ENCODE measurements at regions not wholly inside any gene's neighbourhood (a gene's known extent, or its start where the extent isn't known, plus 50 kb on each side); places are given as distances from the start of the nearest gene placed in this dataset.
"Not testable (repeated sequence)": the region's sequence is repeated elsewhere in the genome, so short reads cannot be mapped to it uniquely, and the experiment has no call there.

DNA sequence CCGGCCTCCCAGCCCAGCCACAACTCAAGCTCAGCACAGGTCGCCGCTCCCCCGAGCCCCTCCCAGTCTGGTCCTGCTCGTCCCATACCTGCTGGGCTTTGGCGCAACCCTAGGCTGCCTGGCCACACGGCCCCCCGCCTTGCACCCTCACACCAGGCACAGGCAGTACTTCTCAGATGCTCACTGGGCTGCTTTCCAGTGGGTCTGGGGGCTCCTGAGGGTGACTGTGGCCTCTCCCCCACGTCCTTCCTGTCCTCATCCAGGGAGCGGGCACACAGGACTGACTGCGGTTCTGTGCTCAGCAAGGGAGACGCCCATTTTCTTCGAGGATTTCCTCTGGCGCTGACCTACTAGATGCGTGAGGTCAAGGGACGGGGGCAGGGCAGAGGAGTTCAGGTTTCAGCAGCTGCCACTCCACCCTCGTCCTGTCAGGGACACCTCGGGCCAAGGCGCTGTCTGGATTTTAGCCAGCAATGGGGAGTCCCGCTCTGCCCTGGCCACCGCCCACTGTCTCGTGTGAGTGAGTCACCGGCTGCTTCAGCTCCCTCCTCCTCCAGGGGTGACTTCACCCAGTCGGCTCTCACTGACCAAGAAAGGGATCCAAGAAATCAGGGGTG is 115.8 kb downstream of the NPIPB11 start:
- H3K36me3 ChIP-seq (ENCODE audit: control insufficient read depth, insufficient read depth, low read length): peaks cover 13% of the 10 kb centered on the region; the same call in 1 of the 2 replicates
- peak overlapping the region; percentile 98 for H4K5ac ChIP-seq (ENCODE audit: low read depth, low read length)
- ATAC-seq (ENCODE audit: low read depth) (peak; percentile 80), DNase-seq (peak; percentile 92)
- H2AK5ac ChIP-seq (ENCODE audit: low read depth, low read length): peak overlapping the region; percentile 98
- in situ Hi-C loops (cut with MboI; ENCODE audit: low sequenced_read_pairs): no loop called here
- H4K8ac ChIP-seq (ENCODE audit: low read depth in 2 of 2, low read length in 2 of 2): peak overlapping the region; percentile 79 to 97
- peak overlapping the region; percentile 78 for H2AFZ ChIP-seq (replicated peaks; ENCODE audit: low read length, poor library complexity)
- peak overlapping the region; percentile 94 for H3K18ac ChIP-seq (ENCODE audit: low read depth, low read length)
- peak overlapping the region; percentile 99 for H2BK20ac ChIP-seq (ENCODE audit: low read depth, low read length)
- no peaks in the 10 kb centered on the region for H3K27me3 ChIP-seq (ENCODE audit: control insufficient read depth, insufficient read depth, low read length)
- dilution Hi-C loops (cut with HindIII; ENCODE audit: low sequenced_read_pairs, unreplicated experiment): no loop called here
- H2BK5ac ChIP-seq (ENCODE audit: low read depth, low read length, poor library complexity, severe bottlenecking): peak overlapping the region; percentile 94
- peak overlapping the region; percentile 52 for H3K9ac ChIP-seq (ENCODE audit: low read depth, low read length)
- ChIA-PET POLR2A (ENCODE audit: unreplicated experiment) (no interaction called here), CTCF (no interaction called here)
- no peaks in the 10 kb centered on the region for H3K9me3 ChIP-seq (ENCODE audit: control insufficient read depth, insufficient read depth, low read length)
- peak overlapping the region; percentile 100 for H4K91ac ChIP-seq (ENCODE audit: insufficient read depth, low read depth, low read length)
- peak overlapping the region; percentile 57 for H3K56ac ChIP-seq (ENCODE audit: extremely low read depth, insufficient read depth, low read length)
- BruUV-seq (replicated peaks): no TSS peak
- H2BK120ac ChIP-seq (ENCODE audit: low read depth, low read length): peak overlapping the region; percentile 100
- H3K4me1 ChIP-seq (ENCODE audit: control insufficient read depth, insufficient read depth, low read length): peaks cover 31% of the 10 kb centered on the region
- peak overlapping the region; percentile 100 for H3K4ac ChIP-seq (ENCODE audit: low read depth, low read length)
- H3K27ac ChIP-seq (ENCODE audit: insufficient read depth, low read length): peak overlapping the region; percentile 84
- peaks cover 5 to 13% of the 10 kb centered on the region in 2 experiments; a peak in 2 of 4 replicates for H3K79me1 ChIP-seq (ENCODE audit: low read depth in 1 of 2, low read length in 2 of 2)
- peak overlapping the region; percentile 92; the same call in 2 of the 3 replicates for H2BK15ac ChIP-seq (ENCODE audit: low read depth, low read length)
- peaks cover 11% of the 10 kb centered on the region for H3K9me1 ChIP-seq (ENCODE audit: insufficient read depth, low read length)
- H3K4me3 ChIP-seq (ENCODE audit: insufficient read depth, low read depth, low read length): peak overlapping the region; percentile 18
- intact Hi-C loops (cut with micrococcal nuclease): no loop called here
- peak overlapping the region; percentile 100 for H3K14ac ChIP-seq (replicated peaks; ENCODE audit: low read depth, low read length)
- WGBS, 2 experiments (ENCODE audit: extremely low coverage in 2 of 2, insufficient read length in 1 of 2): 16% methylated on average over 4 of the region's 24 CpGs; no CpG with 5 or more reads in 1 of the 2 experiments
- H3K23ac ChIP-seq (ENCODE audit: low read depth, low read length): peak overlapping the region; percentile 97
- TF ChIP-seq SMC3 (IDR thresholded peaks at IDR 0.05; ENCODE audit: low read depth, low read length) (no peak), FOS (IDR thresholded peaks at IDR 0.05; ENCODE audit: low read depth, low read length) (peak; percentile 69; the same call in 1 of the 2 replicates), CHD1 (IDR thresholded peaks at IDR 0.05; ENCODE audit: low read depth, low read length) (no peak), RFX5 (IDR thresholded peaks at IDR 0.05; ENCODE audit: low read depth, low read length) (no peak), BHLHE40 (IDR thresholded peaks at IDR 0.05; ENCODE audit: low read depth, low read length) (peak; percentile 83), MAFK (IDR thresholded peaks at IDR 0.05; ENCODE audit: low read depth, low read length) (no peak), POLR2A (IDR thresholded peaks at IDR 0.05; ENCODE audit: low read depth, low read length) (peak; percentile 20; the same call in 1 of the 2 replicates)
- peak overlapping the region; percentile 55 for H3K4me2 ChIP-seq (ENCODE audit: low read depth, low read length)
- peak overlapping the region; percentile 88 for H2AK9ac ChIP-seq (replicated peaks; ENCODE audit: low read depth, low read length, poor library complexity)
- H4K20me1 ChIP-seq (ENCODE audit: insufficient read depth, low read length): no peaks in the 10 kb centered on the region

DNA sequence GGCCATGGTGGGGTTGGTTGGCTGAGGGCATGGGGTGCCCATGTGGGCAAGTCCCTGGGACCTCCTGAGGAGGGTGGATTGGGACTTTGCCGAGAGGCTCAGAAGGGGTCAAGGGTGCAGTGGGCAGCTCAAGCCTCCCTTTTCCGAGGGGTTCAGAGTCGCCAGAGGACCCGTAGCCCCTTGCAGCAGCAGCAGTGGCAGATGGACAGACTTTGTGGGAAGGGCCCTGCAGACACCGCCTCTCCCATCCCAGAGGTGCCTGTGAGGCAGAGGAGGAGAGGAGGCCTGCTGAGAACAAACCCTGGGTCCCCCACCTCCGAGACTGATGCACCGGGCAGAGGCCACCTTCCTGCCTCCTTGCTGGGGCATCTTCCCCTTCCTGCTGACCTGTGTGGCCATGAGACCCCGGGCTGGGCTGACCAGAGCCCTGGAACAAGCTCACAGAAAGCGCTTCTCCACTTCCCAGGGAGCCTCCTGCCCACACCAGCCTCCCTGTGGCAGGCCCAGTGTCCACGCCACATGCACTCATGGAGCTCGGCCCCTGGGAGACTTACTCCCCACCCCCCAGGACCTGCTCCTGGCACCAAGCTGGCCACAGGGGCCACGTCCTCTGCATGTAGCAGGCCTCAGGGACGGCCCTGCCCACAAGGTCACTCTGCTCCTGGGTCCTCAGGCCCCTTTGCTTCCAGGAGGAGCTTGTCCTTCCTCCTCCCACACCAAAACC is 116.8 kb downstream of the NPIPB11 start:
- Histone ChIP-seq H3K9me1 (ENCODE audit: insufficient read depth, low read length) (peaks cover 11% of the 10 kb centered on the region), H3K18ac (ENCODE audit: low read depth, low read length) (peak overlapping the region; percentile 96), H3K27ac (ENCODE audit: insufficient read depth, low read length) (peak overlapping the region; percentile 86), H4K8ac (ENCODE audit: low read depth in 2 of 2, low read length in 2 of 2) (peak overlapping the region; percentile 76 to 79; a peak in 3 of 4 replicates), H2BK15ac (ENCODE audit: low read depth, low read length) (peak overlapping the region; percentile 75; the same call in 2 of the 3 replicates), H3K9ac (ENCODE audit: low read depth, low read length) (peak overlapping the region; percentile 69), H3K14ac (replicated peaks; ENCODE audit: low read depth, low read length) (peak overlapping the region; percentile 96), H2BK120ac (ENCODE audit: low read depth, low read length) (peak overlapping the region; percentile 77), H3K79me1 (ENCODE audit: low read depth in 1 of 2, low read length in 2 of 2) (peaks cover 5 to 13% of the 10 kb centered on the region in 2 experiments; a peak in 2 of 4 replicates), H3K4ac (ENCODE audit: low read depth, low read length) (peak overlapping the region; percentile 98), H3K4me2 (ENCODE audit: low read depth, low read length) (peak overlapping the region; percentile 38; the same call in 1 of the 2 replicates), H3K4me1 (ENCODE audit: control insufficient read depth, insufficient read depth, low read length) (peaks cover 31% of the 10 kb centered on the region), H4K5ac (ENCODE audit: low read depth, low read length) (peak overlapping the region; percentile 96), H2BK20ac (ENCODE audit: low read depth, low read length) (peak overlapping the region; percentile 91), H2AK5ac (ENCODE audit: low read depth, low read length) (peak overlapping the region; percentile 46), H3K36me3 (ENCODE audit: control insufficient read depth, insufficient read depth, low read length) (peaks cover 13% of the 10 kb centered on the region; the same call in 1 of the 2 replicates), H4K91ac (ENCODE audit: insufficient read depth, low read depth, low read length) (peak overlapping the region; percentile 90), H2BK5ac (ENCODE audit: low read depth, low read length, poor library complexity, severe bottlenecking) (peak overlapping the region; percentile 54)
- H3K23ac ChIP-seq (ENCODE audit: low read depth, low read length); H3K4me3 ChIP-seq (ENCODE audit: insufficient read depth, low read depth, low read length); intact Hi-C loops (cut with micrococcal nuclease); H3K9me3 ChIP-seq (ENCODE audit: control insufficient read depth, insufficient read depth, low read length); CTCF ChIA-PET; H3K56ac ChIP-seq (ENCODE audit: extremely low read depth, insufficient read depth, low read length); H3K27me3 ChIP-seq (ENCODE audit: control insufficient read depth, insufficient read depth, low read length); DNase-seq; H4K20me1 ChIP-seq (ENCODE audit: insufficient read depth, low read length); H2AK9ac ChIP-seq (replicated peaks; ENCODE audit: low read depth, low read length, poor library complexity); in situ Hi-C loops (cut with MboI; ENCODE audit: low sequenced_read_pairs); dilution Hi-C loops (cut with HindIII; ENCODE audit: low sequenced_read_pairs, unreplicated experiment); ATAC-seq (ENCODE audit: low read depth); BruUV-seq (replicated peaks); H2AFZ ChIP-seq (replicated peaks; ENCODE audit: low read length, poor library complexity): not testable (repeated sequence)
- WGBS, 2 experiments (ENCODE audit: extremely low coverage in 2 of 2, insufficient read length in 1 of 2): no CpG with 5 or more reads among the region's 13 CpGs
- POLR2A ChIA-PET (ENCODE audit: unreplicated experiment): interaction anchor here (0.6 kb wide), 1 partner anchor 24 kb away, joined by 3 read pairs; no protein-coding TSS in a partner anchor

Measured in IMR-90 (cell line).